Stimulated activated CD4-positive, alpha-beta T cell treated with anti-CD3 and anti-CD28 coated beads, Interleukin-2, amount 100 ng/mL, for 4 hours (primary cell): ENCODE measurements at regions not wholly inside any gene's neighbourhood (a gene's known extent, or its start where the extent isn't known, plus 50 kb on each side); places are given as distances from the start of the nearest gene placed in this dataset.

Source experiments
- DNase-seq: peaks from one replicate; pipeline ENCODE4 v3.0.0-alpha.2; 2020; ENCODE audit warnings: low read depth

DNA sequence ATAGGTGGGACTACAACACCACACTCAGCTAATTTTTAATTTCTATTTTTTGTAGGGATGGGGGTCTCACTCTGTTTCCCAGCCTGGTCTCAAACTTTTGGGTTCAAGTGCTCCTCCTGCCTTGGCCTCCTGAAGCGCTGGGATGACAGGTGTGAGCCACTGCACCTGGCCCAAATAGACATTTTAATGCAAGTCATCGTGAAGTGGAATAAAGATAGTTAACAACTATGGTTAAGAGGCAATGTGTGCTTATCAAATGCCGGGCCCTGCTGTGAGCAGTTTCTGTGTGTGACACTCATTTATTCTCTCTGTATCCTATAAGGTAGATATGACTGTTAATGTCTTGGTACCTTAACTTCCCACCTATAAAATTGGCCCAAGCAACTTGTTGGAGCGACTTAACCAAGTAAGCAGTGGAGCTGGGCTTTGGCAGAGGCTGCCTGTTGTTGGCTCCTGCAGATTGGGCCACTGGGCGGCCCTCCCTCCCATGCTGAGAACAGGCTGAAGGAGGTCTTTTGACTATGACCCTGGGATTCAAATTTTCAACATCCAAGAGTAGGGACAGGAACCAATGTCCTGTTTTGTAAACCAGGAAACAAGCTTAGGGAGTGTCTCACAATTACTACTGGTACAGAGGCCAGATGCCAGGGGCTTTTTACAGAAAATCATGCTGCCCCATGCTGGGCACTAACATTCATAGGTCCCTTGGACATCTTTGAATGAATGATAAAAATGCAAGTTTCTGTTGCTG, 450.7 kb downstream of the TSHZ3 start:
- no peak for DNase-seq

DNA sequence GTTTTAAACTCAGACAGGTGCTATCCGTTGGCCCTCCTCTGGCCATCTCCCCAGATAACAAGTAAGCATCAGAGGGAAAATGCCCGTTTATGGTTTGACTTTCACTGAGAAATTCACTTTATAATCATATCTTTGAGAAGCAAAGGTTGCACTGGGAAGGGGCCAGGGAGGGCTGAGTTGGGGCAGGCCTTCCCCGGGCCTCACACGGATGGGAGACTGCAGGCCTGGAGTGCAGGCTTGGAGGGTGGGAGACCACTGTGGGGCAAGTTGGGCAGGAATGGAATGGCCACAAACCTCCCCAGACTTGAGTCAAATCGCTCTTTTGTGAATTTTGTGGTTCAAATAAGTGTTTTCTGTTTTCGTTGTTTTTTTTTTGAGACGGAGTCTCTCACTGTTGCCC, 451.7 kb downstream of the TSHZ3 start:
- no peak for DNase-seq

DNA sequence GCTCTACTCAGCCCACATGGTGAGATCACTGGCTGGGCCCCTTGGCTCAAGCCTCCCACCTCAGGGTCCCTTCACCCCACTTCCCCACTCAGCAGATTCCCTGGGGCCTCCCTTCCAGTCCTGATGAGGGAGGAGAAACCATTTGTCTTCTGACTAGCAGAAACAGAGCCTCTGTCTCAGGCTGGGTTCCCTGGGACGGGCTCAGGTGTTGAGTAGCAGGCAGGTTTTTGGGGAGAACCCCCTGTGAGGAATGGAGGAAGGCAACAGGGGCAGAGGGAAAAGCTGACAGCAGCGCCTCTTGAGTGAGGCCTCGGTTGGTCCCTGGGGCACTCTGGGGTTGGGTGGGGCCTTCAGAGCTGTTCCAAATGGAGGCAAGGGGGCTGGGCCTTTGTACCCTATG, 452.2 kb downstream of the TSHZ3 start:
- DNase-seq = no peak

DNA sequence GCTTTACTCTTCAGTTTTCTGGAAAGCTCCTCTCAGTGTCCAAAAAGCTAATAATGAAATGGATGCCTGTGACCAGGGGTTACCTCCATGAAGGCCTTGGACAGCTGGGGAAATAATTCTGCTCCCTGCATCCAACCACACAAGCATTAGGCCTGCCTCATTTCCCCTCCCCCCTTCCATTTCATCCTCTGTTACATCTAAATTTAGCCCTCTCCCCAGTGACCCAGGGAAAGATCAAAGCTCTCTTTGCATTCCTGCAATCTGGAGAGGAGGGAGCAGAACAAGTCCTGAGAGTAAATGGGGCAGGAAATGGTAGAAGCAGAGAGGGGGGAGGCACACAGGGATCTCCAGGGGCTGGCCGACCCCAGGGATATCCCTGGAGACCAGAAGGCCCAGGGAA, 452.7 kb downstream of the TSHZ3 start:
- DNase-seq = no peak

DNA sequence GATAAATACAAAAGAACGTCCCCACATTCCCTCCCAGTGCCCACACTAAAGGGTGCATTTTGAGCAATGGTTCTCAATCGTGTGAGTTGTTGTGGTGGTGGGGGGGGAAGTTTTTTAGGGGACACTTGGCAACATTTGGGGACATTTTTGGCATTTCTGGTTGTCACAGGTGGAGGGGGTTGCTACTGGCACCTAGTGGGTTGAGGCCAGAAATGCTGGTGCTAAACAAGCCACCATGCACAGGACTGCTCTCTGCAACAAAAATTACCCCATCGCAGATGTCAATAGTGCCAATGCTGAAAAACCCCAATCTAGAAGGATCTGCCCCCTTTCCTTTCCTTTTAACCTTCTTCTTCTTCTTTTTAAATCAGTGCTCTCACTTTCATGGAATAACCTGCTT, 453.3 kb downstream of the TSHZ3 start:
- DNase-seq = no peak

DNA sequence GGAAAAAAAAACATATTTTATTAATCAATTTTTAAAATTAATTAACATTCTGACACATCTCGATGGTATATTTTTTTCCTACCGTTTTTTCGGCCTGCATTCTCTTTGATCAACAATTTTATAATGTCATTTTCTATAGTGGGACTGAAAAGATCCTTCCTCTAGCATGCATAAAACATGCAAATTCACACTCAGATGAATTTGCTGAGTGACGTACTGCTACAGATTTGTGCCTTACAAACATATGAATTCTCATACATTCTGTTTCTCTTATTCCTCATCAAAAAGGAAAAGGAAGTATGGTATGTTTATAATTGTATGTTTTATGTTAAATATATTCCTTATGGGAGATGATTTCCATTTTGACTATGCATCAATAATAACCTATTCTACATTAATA, 458.2 kb downstream of the TSHZ3 start:
- DNase-seq = no peak

DNA sequence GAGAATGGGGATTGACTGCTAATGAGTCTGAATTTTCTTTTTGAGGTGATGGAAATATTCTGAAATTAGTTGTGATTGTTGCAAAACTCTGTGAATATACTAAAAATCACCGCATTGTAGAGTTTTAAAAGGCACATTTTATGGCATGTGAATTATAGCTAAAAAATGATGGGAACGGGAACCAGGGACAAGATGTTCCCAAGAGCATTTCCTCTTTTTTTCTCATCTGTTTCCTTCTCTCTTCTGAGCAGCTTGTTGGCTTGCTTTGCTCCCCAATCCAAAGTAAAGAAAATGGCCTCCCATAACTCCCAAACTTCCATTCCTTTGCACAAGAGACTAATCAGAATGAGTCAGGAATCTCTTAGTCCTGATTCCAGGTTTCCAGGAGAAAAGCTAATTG, 459.2 kb downstream of the TSHZ3 start:
- no peak for DNase-seq

DNA sequence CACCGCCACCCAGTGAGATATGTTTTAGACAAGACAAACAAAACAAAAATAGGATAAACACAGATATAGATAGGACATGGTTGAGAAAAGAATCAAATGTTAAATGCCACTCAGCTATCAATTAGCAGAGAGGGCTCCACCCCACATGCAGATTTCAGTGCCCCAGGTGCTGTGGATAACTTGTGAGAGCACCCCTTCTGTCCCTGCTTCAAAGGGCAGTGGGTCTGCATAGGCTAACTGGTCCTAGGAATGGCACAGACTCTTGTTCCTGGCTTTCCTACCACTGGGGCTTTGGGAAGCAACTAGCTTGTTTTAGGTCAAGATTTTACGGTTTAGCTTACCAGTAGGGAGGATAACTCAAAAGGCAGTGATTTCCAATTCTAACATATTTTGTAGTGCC, 460.3 kb downstream of the TSHZ3 start:
- no peak for DNase-seq

DNA sequence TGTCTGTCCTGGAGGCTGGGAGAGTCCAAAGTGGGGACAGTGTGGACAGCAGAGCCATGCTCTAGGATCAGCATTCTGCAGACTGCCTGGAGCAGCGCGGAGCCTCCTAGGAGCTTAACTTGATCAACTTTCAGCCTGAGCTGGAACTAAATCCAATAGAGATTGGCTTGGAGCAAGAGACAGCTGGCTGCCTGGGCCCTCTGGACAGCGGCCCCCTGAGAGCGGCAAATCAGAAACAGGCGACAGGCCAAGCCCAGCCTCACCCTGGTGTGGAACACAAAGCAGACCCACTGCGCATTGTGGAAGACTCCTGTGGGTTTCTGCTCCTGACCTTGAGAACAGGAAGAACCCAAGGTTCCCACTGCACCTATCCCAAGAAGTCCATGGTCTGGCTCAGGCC, 462.2 kb downstream of the TSHZ3 start:
- DNase-seq = no peak

DNA sequence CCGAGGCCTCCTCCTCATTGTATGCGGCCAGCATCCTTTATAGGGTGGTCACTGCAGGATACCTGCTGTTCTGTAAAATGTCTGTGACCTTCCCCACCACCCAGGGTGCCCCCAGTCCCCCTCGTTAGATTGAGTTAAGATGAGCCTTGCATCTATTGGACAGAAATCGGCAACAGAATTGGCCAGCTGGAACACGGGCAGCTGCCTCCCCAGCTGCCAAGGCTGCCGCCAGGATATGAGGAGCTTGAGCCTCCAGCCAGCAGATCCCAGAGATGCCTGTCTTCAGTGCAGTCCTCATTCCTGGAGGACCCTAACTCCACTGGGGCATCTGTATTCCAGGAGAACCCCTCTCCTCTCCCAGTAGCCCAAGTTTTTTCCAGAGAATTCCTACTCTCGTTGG, 463.0 kb downstream of the TSHZ3 start:
- DNase-seq = no peak

DNA sequence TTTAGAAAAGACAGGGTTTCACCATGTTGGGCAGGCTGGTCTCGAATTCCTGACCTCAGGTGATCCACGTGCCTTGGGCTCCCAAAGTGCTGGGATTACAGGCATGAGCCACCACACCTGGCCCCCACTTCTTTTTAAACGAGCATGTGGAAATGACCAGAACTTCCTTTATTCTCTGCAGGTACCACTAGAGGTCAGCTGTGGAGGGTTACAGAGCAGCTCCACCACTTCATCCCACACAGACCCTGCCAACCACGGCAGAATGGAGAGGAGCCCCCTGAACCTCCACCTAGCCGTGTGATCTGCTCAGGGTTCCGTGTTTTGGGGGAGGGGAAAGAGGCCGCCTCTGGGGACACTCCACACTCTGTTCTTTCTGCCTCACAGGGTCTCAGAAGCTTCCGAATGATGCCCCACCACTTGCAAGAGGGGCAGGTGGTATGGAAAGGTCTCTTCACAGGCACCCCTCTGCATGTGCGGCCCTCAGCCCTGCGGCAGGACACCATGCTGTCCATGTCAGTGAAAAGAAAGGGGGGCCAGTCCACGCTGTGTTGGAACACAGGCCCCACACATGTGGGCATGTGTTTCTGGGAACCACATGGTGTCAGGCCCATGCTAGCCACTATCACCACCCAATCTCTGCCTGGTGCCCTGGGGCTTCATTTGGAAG, 465.0 kb downstream of the TSHZ3 start:
- DNase-seq = no peak

DNA sequence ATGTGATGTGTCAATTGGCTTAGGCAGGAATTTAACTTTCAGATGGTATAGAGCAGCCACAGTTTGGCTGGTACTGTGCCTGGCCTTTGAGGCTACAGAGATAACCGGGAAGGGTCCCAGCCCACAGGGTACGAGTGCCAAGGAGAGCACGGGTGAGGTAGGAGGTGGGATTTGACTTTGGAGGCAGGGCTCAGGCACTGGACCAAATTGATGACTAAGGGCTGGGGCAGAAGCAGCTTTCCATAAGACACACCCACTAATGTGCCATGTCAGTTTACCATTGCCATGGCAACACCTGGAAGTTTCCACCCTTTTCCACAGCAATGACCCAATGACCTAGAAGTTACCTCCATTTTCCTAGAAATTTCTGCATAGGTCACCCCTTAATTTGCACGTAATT, 466.2 kb downstream of the TSHZ3 start:
- no peak for DNase-seq

DNA sequence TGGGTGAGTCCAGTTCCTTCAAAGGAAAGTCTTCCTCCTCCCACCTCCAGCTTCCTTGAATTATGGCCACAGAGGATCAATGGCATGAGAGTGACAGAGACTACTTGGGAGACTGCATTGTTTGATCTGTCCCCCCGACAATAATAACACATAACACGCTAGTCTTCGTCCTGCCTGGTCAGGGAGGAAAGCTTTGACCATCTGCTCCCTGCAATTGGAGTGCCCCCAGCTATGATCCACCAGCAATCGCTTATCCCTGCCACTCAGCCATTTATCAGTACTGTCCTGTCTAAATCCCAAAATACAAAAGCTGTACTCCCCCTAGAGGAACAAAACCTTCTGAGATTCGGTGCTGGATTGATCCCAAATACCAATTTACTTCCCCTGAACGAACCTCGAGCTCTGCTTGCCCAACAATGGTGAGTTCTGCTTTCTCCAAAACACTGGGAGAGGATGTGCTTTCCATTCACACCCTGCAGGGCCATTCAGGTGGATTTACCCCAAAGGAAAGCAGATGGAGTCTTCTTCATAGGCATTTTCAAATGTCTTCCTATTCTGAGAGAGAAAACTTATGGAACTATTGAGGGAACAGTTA, 466.7 kb downstream of the TSHZ3 start:
- no peak for DNase-seq

DNA sequence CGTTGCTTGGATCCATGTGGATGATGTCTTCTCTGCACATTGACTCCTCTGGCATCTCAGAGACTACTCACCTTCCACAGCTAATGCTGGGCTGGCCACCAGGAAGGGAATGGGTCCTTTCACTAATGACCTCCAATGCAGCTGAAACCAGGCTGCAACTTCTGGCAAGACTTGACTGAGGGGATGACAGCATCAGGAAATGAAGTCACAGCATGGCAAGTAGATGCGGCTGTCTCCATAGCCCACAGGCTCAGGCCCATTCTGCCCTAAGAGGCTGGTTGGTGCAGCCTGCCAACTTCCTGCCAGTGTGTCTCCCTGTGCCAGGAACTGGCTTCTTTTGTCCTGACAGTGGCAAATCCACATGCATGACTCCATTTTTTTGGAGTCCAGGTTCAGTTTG, 467.3 kb downstream of the TSHZ3 start:
- no peak for DNase-seq

DNA sequence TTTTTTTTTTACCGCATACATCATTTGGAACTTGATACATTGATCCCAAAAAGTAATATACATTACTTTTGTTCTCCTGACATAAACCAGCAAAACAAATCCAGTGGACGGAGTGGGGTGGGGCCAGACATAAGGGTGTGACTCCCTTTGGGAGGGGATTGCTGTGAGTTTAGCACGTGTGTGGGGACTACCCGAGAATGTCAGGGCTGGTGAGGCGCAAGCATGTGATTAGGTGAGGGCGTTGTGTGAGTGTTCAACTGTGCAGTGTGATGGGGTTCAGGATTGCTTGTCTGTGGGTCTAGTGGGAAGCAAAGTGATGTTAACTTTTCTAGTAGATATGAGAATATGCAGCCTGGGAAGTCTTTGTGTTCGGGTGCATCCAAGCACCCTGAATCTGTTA, 468.0 kb downstream of the TSHZ3 start:
- DNase-seq = no peak

DNA sequence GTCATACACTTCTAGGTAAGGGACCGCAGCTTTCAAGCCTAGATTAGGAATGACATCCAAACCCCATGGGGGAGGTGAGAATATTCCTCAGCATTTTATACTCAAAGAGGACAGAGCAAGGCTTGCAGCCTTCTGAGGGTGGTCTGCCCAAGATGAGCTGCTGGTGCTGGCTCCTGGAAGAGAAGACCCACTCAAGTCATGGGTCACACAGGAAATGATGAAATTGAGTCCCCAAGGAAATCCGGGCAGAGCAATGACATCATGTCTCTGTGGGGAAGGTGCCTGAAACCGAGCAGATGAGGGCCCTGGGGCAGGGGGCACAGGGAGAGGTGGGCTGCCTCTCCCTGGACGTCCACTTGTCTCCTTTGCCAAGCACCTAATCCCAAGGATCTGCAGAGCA, 468.7 kb downstream of the TSHZ3 start:
- no peak for DNase-seq

DNA sequence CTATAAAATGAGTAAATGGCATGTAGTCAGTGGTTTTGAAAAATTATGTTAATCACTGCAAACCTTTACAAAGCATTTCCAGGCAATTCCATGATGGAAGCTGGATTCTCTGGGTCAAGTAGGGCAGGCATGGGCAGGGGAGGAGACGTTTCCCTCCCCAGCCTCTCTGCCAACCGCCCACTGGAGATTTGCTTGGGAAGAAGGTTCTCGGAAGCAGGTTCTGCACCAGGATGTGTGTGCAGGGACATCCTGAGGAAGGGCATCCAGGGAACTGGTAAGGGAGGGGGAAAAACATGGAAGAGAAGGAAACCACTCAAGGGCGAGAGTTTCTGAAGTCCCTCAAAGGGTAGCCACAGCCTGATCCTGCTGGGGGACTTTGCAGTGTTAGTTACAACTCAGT, 469.1 kb downstream of the TSHZ3 start:
- no peak for DNase-seq

DNA sequence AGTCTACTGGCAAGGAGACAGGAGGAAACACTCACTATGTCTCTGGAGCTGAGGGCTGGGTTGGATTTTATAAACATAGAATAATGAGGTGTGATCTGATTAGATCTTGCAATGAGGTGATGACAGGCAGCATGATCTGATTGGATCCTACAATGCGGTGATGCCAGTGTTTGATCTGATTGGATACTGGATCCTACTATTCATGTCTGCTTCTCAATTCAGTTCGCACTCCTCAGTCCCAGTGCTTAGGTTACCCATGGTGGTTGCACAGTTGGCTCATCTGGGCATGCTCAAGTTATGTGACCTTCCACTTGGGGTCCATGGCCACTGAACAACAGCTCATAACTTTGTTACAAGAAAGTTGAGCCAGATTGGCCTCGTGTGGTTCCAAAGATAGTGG, 469.5 kb downstream of the TSHZ3 start:
- DNase-seq = no peak

DNA sequence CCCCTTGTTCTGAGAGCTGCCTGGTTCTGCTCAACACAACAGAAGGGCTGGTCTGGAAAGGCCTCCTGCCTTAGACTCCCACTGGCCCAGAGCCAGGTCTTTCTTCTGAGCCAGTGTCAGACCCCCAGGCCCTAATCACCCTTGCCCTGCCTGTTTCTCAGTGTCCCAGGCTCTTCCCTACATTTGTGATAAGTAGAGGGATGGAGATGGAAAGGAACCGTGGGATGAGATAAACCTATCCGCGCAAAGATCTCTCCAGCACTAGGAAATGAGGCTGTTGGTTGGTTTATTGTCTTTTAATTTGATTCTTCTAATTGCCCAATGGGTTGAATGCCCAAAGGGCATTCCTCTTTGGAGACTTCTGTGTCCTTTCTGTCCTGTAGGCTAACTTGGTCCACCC, 470.0 kb downstream of the TSHZ3 start:
- DNase-seq = no peak

DNA sequence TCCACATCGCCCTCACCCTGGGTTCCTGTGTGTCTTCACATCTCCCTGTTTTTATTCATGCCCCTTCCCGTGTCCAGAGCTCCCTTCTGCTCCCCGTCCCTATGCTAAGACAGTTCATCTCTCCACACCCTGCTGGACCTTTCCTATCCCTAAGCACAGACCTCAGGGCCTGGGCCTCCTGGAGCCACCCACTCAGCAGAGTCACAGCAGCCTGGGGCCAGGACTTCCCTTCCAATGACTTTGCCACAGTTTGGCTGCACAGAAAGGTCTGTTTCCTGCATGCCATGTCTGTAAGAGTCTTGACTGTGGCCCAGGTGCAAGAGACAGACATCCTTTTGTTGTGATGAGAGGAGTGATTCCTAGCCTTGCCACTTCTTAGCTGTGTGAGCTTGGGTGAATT, 470.7 kb downstream of the TSHZ3 start:
- no peak for DNase-seq

DNA sequence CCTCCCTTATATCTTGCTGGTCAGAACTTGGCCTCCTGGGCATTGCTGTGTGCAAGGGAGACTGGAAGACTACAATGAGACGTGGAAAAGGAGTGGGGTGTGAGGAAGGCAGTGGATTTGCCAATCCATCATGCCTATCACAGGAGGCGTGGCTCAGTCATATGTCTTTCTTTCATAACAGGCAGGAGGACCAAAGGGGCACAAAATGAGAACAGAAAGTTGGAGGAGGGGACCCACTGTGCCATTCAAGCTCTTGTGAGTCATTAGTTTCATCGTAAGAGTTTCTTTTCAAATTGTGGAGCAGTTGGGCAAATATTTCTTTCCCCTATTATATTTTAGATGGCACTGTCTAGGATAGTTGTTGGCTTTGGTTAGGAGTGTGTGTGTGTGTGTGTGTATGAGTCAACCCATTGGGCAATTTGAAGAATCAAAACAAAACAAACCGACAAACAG, 471.5 kb downstream of the TSHZ3 start:
- no peak for DNase-seq

DNA sequence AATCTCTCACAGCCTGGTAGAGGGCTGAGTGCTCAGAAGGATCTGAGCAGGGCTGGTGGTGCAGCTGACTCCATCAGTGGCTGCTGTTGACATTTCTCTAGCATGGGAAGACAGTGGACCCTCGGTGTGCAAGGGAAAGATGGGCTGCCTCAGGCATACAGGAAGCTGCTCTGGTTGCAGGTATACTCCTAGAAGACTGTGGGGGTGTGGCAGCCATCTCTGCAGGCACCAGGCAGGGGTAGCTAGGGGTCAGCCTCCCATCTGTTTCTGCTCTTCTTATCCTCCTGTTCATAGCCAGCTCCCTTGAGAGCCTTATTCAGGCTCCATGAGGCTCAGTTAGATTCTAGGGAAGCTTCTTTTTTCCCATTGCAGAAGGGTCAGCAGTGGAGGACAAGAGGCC, 475.5 kb downstream of the TSHZ3 start:
- no peak for DNase-seq

DNA sequence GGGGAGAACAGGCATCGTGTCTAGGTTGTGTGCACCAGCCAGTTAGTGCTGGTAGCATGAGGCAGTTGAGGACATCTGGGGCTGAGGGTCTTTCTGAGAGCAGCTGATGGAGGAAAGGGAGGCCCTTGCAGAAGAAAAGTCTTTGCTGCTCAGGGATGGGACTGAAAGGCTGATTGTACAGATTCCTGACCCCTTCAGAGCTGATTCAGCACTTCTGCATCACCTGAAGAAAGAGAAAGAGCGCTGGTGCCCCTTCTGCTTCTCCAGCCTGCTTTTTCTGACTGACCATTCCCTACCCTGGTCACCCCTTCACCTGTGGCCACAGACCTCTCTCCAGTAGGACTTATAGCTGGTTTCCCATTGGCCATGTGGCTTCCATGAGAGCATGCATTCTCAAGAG, 476.2 kb downstream of the TSHZ3 start:
- no peak for DNase-seq

DNA sequence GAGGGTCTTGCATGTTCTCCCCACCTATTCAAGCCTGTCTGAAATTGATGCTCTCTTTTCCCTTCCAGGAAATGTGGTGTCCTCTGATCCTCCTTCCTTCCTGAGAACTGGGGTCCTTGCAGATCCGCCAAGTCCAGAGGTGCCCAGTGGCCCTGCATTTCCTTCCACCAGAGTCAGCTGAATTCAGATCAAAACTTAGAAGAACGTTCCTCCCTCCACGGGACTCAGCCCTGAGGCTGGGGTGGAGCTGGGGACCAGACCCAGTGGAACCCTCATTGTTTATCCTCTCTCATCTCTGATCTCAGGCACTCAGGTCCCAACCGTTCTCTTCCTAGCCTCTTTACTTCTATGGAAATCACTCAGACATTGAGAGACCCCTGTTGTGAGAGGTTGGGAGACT, 477.3 kb downstream of the TSHZ3 start:
- DNase-seq = no peak
